LNCAP (cell line): ENCODE measurements at regions not wholly inside any gene's neighbourhood (a gene's known extent, or its start where the extent isn't known, plus 50 kb on each side); places are given as distances from the start of the nearest gene placed in this dataset.

ENCODE experiments used
- CTCF ChIP-seq: fragments of 450-650 bp; IDR thresholded peaks from 2 replicates; pipeline ENCODE4 v1.5.1; 2017; ENCODE audit warnings: mild to moderate bottlenecking

GRCh38 chr10:129063212-129063611, 403.8 kb upstream of the MGMT start:
- TF ChIP-seq CTCF: no peak

GRCh38 chr10:129063877-129064276, 403.2 kb upstream of the MGMT start:
- no peak for TF ChIP-seq CTCF

- no peak for TF ChIP-seq CTCF
Measured at GRCh38 chr10:129074939-129075338, 392.1 kb upstream of the MGMT start.

GRCh38 chr10:129075508-129075907, 391.5 kb upstream of the MGMT start:
- no peak for TF ChIP-seq CTCF

GRCh38 chr10:129075927-129076326, 391.1 kb upstream of the MGMT start:
- TF ChIP-seq CTCF: no peak

GRCh38 chr10:129078346-129078745, 388.7 kb upstream of the MGMT start:
- no peak for TF ChIP-seq CTCF

- TF ChIP-seq CTCF: no peak
Measured at GRCh38 chr10:129078746-129079145, 388.3 kb upstream of the MGMT start.

GRCh38 chr10:129079705-129080104, 387.3 kb upstream of the MGMT start:
- TF ChIP-seq CTCF: no peak
